Naive B cell (primary cell): ENCODE measurements at regions not wholly inside any gene's neighbourhood (a gene's known extent, or its start where the extent isn't known, plus 50 kb on each side); places are given as distances from the start of the nearest gene placed in this dataset.
A peak's percentile ranks its signal among the peaks of the same experiment; 100 is the strongest.
"Not testable (repeated sequence)": the region's sequence is repeated elsewhere in the genome, so short reads cannot be mapped to it uniquely, and the experiment has no call there.

Experiments
- ATAC-seq, 2 donors: fragments of 150-1000 bp; cut with Tn5 transposase; 2 replicates each; pipeline ENCODE4 v1.10.0; 2021; ENCODE audit warnings: low read depth in 2 of 2, mild to moderate bottlenecking in 2 of 2, moderate library complexity in 2 of 2
- DNase-seq: peaks from one replicate; pipeline ENCODE4 v3.0.0; 2022
- H3K27ac Mint-ChIP-seq, 6 donors: one replicate each; pipeline ENCODE4 v1.8.0; 2020 to 2022; ENCODE audit warnings: mild to moderate bottlenecking in 6 of 6, mixed read lengths in 6 of 6, moderate library complexity in 5 of 6, inconsistent platforms in 2 of 6
- H3K27me3 Mint-ChIP-seq, 3 donors: one replicate each; pipeline ENCODE4 v1.8.0; 2021 to 2022; ENCODE audit warnings: mixed read lengths in 3 of 3, mild to moderate bottlenecking in 1 of 3
- H3K36me3 Mint-ChIP-seq, 2 donors: one replicate each; pipeline ENCODE4 v1.8.0; 2020 to 2022; ENCODE audit warnings: mixed read lengths in 2 of 2, inconsistent platforms in 1 of 2, mild to moderate bottlenecking in 1 of 2
- H3K4me1 Mint-ChIP-seq, 3 donors: one replicate each; pipeline ENCODE4 v1.8.0; 2020 to 2022; ENCODE audit warnings: mixed read lengths in 3 of 3, inconsistent platforms in 1 of 3, mild to moderate bottlenecking in 1 of 3, moderate library complexity in 1 of 3
- H3K4me3 Mint-ChIP-seq, 8 donors: one replicate each; pipeline ENCODE4 v1.8.0; 2020 to 2022; ENCODE audit warnings: mild to moderate bottlenecking in 8 of 8, mixed read lengths in 8 of 8, moderate library complexity in 8 of 8, inconsistent platforms in 2 of 8
- H3K9me3 Mint-ChIP-seq, 7 donors: one replicate each; pipeline ENCODE4 v1.8.0; 2020 to 2022; ENCODE audit warnings: mixed read lengths in 7 of 7, mild to moderate bottlenecking in 5 of 7, inconsistent platforms in 2 of 7, moderate library complexity in 1 of 7

DNA sequence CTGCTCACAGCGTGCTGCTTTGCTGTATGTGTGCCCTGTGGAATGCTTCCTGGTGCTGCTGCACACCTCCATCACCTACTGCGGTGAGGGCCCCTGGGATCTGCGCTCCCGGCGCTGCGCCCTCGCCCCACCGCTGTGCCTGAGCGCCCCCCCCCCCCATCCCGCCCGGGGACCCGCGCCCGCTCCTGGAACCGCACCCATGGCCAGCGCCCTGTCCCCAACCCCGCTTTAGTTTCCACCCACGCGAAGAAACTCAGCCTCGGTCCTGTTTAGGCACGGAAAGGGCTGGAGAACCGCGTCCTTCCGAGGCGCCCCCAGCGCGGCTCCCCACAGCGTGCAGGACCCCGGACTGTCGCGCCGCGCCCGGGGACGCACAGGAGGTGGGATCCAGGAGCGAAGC is 265.5 kb downstream of the POTEB3 start:
- not testable (repeated sequence) for H3K9me3 Mint-ChIP-seq, H3K36me3 Mint-ChIP-seq, H3K4me3 Mint-ChIP-seq, H3K4me1 Mint-ChIP-seq, H3K27ac Mint-ChIP-seq, DNase-seq, ATAC-seq, H3K27me3 Mint-ChIP-seq

DNA sequence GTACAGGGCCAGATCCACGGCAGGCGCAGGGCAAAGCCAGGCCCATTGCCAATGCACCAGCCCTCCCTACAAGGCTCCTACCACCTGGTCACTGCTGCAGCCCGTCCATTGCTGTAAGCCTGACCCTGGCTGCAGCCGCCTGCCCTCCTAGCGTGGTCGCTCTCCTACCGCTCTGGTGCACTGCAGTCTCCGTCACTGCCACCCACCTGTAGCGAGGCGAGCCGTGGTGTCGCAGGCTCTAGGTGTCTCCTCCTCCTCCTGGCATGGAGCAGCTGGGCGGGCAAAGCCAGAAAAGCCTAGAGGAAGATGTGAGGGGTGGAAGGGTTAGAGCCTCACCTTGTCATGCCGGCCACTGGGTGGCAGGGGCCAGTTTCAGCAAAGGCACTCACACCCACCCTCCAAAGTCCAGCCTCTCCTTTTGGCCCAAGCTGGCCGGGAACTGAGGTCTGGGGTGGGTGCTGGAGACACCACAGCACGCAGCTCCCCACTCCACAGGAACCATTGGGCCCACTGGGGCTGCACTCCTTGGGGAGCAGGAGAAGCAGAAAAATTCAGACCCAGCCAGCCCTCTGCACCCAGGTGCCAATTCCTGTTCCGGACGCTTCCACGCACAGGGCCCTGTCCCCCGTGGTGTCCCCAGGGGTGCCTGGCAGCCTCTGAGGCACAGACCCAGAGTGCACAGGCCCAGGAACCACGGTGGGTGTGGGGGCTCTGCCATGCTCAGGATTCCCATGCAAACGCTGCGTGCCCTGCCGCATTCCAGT is 285.3 kb upstream of the POTEB2 start:
- H3K27ac Mint-ChIP-seq, H3K9me3 Mint-ChIP-seq: not testable (repeated sequence)

GRCh38 chr15:21148136-21148535 is 282.0 kb upstream of the POTEB2 start:
- ATAC-seq, H3K9me3 Mint-ChIP-seq: not testable (repeated sequence)

More for the DNA sequence above, 285.3 kb upstream of the POTEB2 start:
- H3K4me1 Mint-ChIP-seq, H3K36me3 Mint-ChIP-seq, DNase-seq, ATAC-seq, H3K27me3 Mint-ChIP-seq, H3K4me3 Mint-ChIP-seq: not testable (repeated sequence)

GRCh38 chr15:21133893-21134292 is 267.8 kb upstream of the POTEB2 start:
- not testable (repeated sequence) for DNase-seq, H3K4me3 Mint-ChIP-seq, ATAC-seq, H3K9me3 Mint-ChIP-seq, H3K27ac Mint-ChIP-seq, H3K36me3 Mint-ChIP-seq, H3K27me3 Mint-ChIP-seq, H3K4me1 Mint-ChIP-seq

More at GRCh38 chr15:21148136-21148535, 282.0 kb upstream of the POTEB2 start:
- H3K27me3 Mint-ChIP-seq, H3K27ac Mint-ChIP-seq, H3K4me1 Mint-ChIP-seq, H3K4me3 Mint-ChIP-seq, DNase-seq, H3K36me3 Mint-ChIP-seq: not testable (repeated sequence)

- H3K27ac Mint-ChIP-seq, H3K4me3 Mint-ChIP-seq, H3K4me1 Mint-ChIP-seq, H3K36me3 Mint-ChIP-seq, ATAC-seq, H3K9me3 Mint-ChIP-seq, H3K27me3 Mint-ChIP-seq, DNase-seq: not testable (repeated sequence)
Measured at GRCh38 chr15:21112271-21113053, 246.3 kb upstream of the POTEB2 start.

GRCh38 chr15:21111861-21112260 is 245.7 kb upstream of the POTEB2 start:
- not testable (repeated sequence) for ATAC-seq, H3K27ac Mint-ChIP-seq, DNase-seq, H3K36me3 Mint-ChIP-seq, H3K4me1 Mint-ChIP-seq, H3K4me3 Mint-ChIP-seq, H3K27me3 Mint-ChIP-seq, H3K9me3 Mint-ChIP-seq

DNA sequence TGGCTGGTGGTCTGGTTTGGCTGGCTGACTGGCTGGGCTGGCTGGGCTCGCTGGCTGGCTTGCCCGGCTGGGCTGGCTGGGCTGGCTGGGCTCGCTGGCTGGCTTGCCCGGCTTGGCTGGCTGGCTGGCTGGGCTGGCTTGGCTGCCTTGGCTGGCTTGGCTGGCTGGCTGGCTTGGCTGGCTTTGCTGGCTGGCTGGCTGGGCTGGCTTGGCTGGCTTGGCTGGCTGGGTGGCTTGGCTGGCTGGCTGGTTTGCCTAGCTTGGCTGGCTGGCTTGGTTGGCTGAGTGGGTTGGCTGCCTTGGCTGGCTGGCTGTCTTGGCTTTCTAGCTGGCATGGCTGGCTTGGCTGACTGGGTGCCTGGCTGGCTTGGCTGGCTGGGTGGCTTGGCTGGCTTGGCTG is 245.1 kb upstream of the POTEB2 start:
- not testable (repeated sequence) for H3K4me3 Mint-ChIP-seq, ATAC-seq, H3K27me3 Mint-ChIP-seq, H3K27ac Mint-ChIP-seq, H3K9me3 Mint-ChIP-seq, DNase-seq, H3K36me3 Mint-ChIP-seq, H3K4me1 Mint-ChIP-seq

- ATAC-seq, H3K4me1 Mint-ChIP-seq, H3K27ac Mint-ChIP-seq: not testable (repeated sequence)
Measured at GRCh38 chr15:21110187-21110804, 244.2 kb upstream of the POTEB2 start.

DNA sequence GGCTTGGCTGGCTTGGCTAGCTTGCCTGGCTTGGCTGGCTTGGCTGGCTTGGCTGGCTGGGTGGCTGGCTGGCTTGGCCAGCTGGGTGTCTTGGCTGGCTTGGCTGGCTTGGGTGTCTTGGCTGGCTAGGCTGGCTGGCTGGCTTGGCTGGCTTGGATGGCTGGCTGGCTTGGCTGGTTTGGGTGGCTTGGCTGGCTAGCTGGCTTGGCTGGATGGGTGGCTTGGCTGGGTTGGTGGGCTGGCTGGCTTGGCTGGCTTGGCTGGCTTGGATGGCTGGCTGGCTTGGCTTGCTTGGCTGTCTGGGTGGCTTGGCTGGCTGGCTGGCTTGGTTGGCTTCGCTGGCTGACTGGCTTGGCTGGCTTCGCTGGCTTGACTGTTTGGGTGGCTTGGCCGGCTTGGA is 242.3 kb upstream of the POTEB2 start:
- H3K27ac Mint-ChIP-seq, H3K27me3 Mint-ChIP-seq, H3K4me3 Mint-ChIP-seq, ATAC-seq, DNase-seq, H3K4me1 Mint-ChIP-seq, H3K9me3 Mint-ChIP-seq, H3K36me3 Mint-ChIP-seq: not testable (repeated sequence)

More at GRCh38 chr15:21110187-21110804, 244.2 kb upstream of the POTEB2 start:
- H3K4me3 Mint-ChIP-seq, DNase-seq, H3K36me3 Mint-ChIP-seq, H3K9me3 Mint-ChIP-seq, H3K27me3 Mint-ChIP-seq: not testable (repeated sequence)

- H3K4me1 Mint-ChIP-seq, H3K36me3 Mint-ChIP-seq, H3K9me3 Mint-ChIP-seq, H3K27ac Mint-ChIP-seq, H3K4me3 Mint-ChIP-seq, H3K27me3 Mint-ChIP-seq, DNase-seq: not testable (repeated sequence)
- peak in 1 of 2 donors; percentile 28 for ATAC-seq
Measured at GRCh38 chr15:21107399-21108381, 241.6 kb upstream of the POTEB2 start.

- H3K27ac Mint-ChIP-seq, H3K9me3 Mint-ChIP-seq, H3K27me3 Mint-ChIP-seq, DNase-seq, H3K36me3 Mint-ChIP-seq, H3K4me3 Mint-ChIP-seq, ATAC-seq, H3K4me1 Mint-ChIP-seq: not testable (repeated sequence)
Measured at GRCh38 chr15:21096599-21096998, 230.5 kb upstream of the POTEB2 start.

DNA sequence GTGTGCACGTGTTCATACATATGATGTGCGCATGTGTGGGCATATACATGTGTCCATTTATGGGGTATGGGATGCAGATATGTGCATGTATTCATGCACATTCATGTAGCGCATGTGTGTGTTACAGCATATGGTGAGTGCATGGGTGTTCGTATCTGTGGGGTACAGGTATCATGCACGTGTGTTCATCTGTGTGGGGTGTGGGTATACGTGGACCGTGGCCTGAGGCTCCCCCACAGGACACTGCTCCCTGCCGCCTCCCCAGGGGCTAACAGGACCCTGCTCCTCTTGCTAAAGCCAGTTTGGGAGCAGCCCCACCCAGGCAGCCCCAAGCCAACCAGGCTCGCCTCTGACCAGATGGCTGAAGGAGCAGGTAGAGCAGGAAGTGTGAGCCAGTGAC is 213.4 kb upstream of the POTEB2 start:
- not testable (repeated sequence) for ATAC-seq, DNase-seq, H3K27me3 Mint-ChIP-seq, H3K9me3 Mint-ChIP-seq, H3K27ac Mint-ChIP-seq, H3K4me3 Mint-ChIP-seq, H3K36me3 Mint-ChIP-seq, H3K4me1 Mint-ChIP-seq

DNA sequence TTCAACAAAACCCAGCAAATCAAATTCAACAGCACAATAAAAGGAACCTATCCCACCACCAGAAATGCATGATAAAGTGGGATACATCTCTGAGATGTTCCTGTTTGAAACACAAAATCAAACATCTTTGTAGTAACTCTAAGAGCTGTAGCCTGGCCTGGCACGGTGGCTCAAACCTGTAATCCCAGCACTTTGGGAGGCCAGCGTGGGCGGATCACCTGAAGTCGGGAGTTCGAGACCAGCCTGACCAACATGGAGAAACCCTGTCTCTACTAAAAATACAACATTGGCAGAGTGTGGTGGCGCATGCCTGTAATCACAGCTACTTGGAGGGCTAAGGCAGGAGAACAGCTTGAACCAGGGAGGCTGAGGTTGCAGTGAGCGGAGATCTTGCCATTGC is 202.8 kb upstream of the POTEB2 start:
- H3K9me3 Mint-ChIP-seq, DNase-seq, ATAC-seq, H3K27ac Mint-ChIP-seq, H3K27me3 Mint-ChIP-seq, H3K4me1 Mint-ChIP-seq, H3K4me3 Mint-ChIP-seq, H3K36me3 Mint-ChIP-seq: not testable (repeated sequence)
